HG03039 (cell line): ENCODE measurements at regions not wholly inside any gene's neighbourhood (a gene's known extent, or its start where the extent isn't known, plus 50 kb on each side); places are given as distances from the start of the nearest gene placed in this dataset.
"Not testable (repeated sequence)": the region's sequence is repeated elsewhere in the genome, so short reads cannot be mapped to it uniquely, and the experiment has no call there.

Source experiments
- ATAC-seq: cut with Tn5 transposase; IDR thresholded peaks from one replicate; pipeline ENCODE4 v1.9.1; 2021; ENCODE audit warnings: mild to moderate bottlenecking, moderate library complexity; ENCODE audit not compliant: unreplicated experiment

DNA sequence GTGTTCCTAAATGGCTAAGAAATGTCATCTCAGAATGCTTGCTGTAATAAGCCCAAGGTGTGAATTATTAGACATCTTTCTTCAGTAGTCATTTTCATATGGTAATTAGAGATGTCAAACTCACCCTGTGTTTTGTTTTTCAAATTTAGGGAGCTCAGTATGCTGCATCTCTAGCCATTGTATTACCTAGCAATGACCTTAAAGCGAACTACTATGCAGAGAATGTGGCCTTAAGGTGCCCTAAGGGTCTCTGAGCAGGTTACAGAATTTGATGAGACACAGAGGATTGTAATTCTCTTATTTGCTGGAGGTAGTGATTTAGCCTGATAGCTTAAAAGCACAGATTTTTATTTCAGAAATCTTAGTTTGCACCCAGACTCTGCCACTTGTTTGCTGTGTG, 1052.6 kb upstream of the DDX18 start:
- ATAC-seq, result no peak

- ATAC-seq, result no peak
Measured at GRCh38 chr2:116769514-116769913, 1045.0 kb upstream of the DDX18 start.

GRCh38 chr2:116776556-116776955, 1037.9 kb upstream of the DDX18 start:
- ATAC-seq, result no peak

- no peak for ATAC-seq
Measured at GRCh38 chr2:116787848-116788247, 1026.6 kb upstream of the DDX18 start.

GRCh38 chr2:116802671-116803070, 1011.8 kb upstream of the DDX18 start:
- ATAC-seq, result no peak

DNA sequence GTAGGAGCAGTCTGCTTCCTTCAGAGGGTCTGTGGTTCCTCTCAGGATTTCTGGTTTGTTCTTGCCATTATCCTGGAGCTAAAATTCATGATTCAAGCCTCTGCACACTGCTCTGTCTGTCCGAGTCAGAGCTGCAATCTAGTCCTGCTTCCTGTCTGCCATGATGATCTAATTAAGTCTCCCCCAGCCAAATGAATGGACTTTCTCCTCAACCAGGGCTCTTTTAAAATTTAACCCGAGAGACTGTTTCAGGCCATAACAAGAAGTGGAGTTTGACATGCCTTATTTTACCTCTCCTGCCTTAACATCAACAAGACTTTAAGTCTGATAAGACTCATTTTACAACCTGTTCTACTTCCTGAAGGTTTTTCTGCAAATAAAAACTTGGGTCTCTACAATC, 1009.6 kb upstream of the DDX18 start:
- no peak for ATAC-seq

DNA sequence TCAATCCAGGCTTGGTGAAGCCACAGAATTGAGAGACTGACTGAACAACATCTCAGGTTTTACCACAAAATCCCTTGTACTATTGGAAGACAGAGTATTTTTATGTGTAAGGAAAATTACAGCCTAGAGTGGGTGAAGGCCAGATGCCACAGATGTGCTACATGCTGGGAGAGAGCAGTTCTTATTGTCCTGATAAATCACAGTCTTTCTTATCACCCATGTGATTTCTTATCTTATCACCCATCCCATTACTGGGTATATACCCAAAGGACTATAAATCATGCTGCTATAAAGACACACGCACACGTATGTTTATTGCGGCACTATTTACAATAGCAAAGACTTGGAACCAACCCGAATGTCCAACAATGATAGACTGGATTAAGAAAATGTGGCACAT, 1008.0 kb upstream of the DDX18 start:
- ATAC-seq, result not testable (repeated sequence)

DNA sequence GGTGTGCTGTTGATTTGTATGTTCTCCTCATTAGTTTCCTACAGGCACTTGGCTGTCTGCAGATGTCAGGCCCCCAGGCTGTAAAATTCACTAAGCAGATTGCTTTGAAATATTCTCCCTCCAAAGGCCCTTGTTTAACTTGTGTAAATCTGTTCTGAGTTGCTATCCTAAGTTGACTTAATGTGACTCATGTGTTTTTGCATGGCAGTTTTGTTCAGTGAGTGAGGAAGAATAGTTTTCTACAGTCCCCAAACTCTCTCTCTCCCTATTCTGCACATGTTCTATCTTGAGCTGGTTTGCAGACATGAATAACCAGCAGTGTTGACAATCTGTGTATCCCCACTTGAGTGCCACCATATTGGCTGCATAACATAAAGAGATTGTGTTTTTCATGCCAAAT, 1005.4 kb upstream of the DDX18 start:
- ATAC-seq, result no peak

DNA sequence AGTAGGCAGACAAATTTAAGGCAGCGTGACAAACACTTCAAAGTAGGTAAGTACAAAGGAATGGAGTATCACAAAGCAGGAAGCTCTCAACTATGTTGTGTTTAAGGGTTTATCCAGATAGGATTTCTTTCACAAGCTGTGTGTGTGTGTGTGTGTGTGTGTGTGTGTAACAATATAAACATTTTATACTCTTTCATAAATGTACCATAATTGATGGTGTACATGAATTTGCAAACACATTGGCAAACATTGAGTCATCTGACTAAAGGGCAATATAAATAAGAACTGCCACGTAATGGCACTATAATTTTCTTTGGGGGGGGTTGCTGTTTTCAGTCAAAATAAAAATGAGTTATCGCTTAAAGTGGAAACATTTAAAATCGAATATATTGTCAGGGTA, 1004.4 kb upstream of the DDX18 start:
- ATAC-seq, result no peak

DNA sequence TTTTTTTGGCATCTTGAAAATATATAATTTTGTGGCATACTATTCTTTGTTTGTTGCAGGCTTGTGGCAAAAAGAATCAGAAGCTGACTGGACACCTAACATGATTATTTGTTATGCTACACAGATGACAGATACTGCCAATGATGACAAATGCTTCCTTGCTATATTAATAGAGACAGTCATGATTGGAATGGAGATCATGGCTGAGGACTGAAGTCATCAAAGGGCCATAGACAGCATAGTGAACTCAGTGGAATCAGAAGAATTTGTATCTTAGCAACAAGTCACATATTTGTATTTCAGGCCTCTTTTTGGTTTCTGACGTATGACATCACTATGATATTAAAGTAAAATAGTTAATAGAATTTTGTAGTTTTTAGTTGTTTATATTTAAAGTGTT, 1003.8 kb upstream of the DDX18 start:
- no peak for ATAC-seq

- no peak for ATAC-seq
Measured at GRCh38 chr2:116819355-116819754, 995.1 kb upstream of the DDX18 start.

- no peak for ATAC-seq
Measured at GRCh38 chr2:116820986-116821385, 993.5 kb upstream of the DDX18 start.

DNA sequence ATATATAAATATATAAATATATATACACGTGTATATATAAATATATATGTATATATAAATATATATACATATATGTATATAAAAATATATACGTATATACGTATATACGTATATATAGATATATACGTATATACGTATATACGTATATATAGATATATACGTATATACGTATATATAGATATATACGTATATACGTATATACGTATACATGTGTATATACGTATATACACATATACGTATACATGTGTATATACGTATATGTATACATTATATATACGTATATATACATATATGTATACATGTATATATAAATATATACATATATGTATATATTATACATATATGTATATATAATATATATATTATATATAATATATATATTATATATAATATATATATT, 984.9 kb upstream of the DDX18 start:
- not testable (repeated sequence) for ATAC-seq

DNA sequence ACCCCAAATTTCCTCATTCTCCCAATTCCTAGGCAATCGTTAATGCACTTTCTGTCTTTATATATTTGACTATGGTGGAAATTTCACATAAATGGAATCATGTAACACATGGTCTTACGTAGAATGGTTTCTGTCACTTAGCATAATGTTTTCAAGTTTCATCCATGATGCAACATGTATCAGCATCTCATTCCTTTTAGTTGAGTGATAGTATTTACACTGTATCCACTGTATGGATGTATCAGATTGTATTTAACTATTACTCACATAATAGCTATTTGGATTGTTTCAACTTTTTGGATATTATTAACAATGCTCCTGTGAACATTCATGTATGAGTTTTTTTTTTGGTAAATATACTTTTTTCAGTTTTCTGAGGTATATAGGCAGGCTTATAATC, 982.3 kb upstream of the DDX18 start:
- no peak for ATAC-seq

DNA sequence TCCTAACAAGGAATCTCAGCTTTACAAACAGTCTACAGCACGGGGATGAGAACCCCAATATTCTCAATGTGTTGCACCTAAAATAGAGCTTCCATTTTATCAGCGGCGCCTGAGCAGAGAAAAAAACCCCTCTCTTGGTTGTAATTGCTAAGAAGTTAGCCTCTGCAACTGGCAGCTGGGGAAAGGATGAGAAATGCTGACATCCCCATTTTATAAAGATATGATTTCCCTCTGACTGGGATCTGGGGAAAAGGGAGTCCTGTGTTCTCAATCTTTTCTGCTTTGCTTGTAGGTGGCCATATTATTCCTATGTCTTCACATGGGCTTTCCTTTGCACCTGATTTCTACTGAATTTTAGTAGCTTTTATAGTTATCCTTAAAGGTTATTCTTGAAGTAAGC, 981.4 kb upstream of the DDX18 start:
- no peak for ATAC-seq

DNA sequence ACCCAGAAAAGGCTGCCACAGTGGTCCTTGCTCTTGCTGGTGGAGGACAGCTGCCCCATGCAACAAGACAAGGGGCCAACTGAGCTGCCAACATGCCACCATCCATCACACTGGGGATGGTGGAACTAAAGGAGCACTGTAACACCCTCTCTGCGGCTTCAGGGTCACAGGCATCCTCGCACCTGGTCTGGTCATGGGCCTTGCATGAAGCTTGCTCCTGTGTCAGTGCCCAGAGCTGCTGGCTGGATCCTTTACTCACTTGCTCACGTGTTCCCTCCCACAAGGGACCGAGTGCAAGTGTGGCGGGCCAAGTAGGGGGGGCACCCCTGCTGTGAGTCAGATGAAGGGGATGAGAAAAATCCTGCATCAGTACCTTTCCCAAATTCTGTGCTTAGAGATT, 972.3 kb upstream of the DDX18 start:
- no peak for ATAC-seq

DNA sequence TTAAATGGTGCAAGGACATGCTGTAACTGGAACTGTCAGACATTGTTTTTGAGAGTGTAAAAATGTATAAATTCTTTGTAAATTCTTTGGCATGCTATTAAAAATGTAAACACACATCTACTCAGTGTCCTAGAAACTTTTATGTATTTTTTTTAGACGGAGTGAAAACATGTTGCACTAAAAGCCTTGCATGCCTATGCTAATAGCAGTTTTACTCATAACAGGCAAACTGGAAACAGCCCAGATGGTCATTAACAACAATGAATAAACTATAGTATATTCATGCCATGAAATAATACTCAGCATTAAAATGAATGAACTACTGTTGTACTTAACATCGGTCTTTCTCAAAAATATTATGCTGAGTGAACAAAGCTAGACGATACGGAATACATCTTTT, 954.8 kb upstream of the DDX18 start:
- no peak for ATAC-seq

GRCh38 chr2:116874021-116874420, 940.5 kb upstream of the DDX18 start:
- ATAC-seq, result no peak

- ATAC-seq, result no peak
Measured at GRCh38 chr2:116877274-116877673, 937.2 kb upstream of the DDX18 start.

DNA sequence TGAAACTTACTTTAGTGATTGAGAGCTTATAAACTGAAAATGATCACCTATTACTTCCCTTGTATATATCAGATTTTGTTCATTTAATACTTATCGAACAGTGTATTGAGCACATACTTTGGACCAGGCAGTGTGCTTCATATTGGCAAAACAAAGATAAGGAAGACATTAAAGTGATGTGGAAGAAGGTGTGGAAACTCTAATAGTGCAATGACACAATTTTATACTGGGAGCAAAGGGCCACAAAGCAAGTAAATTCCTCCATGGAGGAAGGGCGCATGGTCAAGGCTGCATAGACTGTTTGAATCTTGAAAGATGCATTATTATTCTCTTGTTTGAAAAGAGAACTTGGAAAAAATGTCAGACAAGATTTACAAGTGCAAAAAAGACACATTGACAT, 936.5 kb upstream of the DDX18 start:
- ATAC-seq, result no peak

DNA sequence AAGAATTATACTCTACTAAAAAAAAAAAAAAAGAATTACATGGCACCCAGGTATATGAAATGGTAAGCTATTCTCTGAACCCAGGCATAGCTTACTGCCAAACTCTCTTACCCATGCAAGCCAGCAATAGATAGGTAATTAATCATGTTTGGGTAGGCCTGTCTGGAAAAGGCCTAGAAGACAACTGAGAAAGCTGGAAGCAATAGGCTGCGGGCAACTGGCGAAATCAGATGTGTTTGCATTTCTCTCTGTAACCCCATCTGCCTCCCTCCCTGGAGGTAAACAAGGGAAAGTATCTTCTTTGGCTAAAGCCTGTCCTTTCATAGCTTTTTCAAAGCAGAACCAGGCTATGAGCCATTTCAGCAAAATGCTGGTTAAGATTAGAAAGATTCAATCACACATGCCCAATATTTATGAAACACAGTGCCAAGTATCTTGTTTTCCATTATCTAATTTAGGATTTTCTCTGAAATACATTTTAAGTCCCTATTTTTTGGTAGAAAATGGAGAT, 934.8 kb upstream of the DDX18 start:
- no peak for ATAC-seq

DNA sequence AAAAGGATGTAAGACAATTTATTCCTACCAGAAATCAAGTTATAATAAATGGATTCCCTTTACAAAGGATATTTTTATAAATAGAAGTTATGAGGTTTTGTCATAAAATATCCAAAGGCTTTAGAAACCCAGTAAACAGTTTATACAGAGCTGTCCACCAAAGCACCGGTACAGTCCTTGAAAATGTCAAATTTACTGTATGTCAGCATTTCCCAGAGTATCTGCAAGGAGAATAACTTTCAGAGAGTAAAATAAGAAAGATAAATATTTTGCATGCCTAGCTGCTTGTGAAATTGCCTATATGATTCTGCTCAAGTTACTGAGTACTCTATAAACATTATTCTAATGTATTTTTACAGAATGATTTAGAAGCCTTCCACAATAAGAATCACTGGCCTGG, 923.3 kb upstream of the DDX18 start:
- no peak for ATAC-seq

DNA sequence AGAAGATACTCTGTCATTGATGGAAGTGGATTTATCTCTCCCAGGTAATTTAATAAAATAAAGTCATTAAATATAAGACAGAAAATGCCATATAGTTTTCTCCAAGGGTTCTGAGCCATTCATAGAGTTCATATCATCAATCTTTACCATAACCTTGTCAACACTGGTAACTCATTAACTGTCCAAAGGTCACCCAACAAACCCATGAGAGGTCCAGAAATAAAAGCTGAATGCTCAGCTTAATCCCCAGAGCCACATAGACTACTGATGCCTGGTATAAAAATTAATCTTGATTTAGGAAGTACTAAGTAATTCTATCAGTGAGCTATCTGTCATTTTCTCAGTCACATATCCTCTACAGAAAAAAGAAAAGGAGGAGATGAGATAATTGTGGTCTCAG, 903.0 kb upstream of the DDX18 start:
- no peak for ATAC-seq

- no peak for ATAC-seq
Measured at GRCh38 chr2:116915673-116916072, 898.8 kb upstream of the DDX18 start.
